NCI-H2107 (cell line): ENCODE measurements at regions not wholly inside any gene's neighbourhood (a gene's known extent, or its start where the extent isn't known, plus 50 kb on each side); places are given as distances from the start of the nearest gene placed in this dataset.
"Not testable (repeated sequence)": the region's sequence is repeated elsewhere in the genome, so short reads cannot be mapped to it uniquely, and the experiment has no call there.

ENCODE experiments used
- DNase-seq: peaks from one replicate; lab custom pipeline; 2025; lab: John Stamatoyannopoulos, UW

- no peak for DNase-seq
Observed at GRCh38 chr1:9441451-9442133, 97.7 kb upstream of the SLC25A33 start.

GRCh38 chr1:9442278-9442846, 96.9 kb upstream of the SLC25A33 start:
- DNase-seq = no peak

- DNase-seq = no peak
Observed at GRCh38 chr1:9442986-9443385, 96.3 kb upstream of the SLC25A33 start.

GRCh38 chr1:9443913-9444445, 95.3 kb upstream of the SLC25A33 start:
- no peak for DNase-seq

- no peak for DNase-seq
Observed at GRCh38 chr1:9444532-9444931, 94.7 kb upstream of the SLC25A33 start.

- not testable (repeated sequence) for DNase-seq
Observed at GRCh38 chr1:9445081-9445480, 94.2 kb upstream of the SLC25A33 start.

GRCh38 chr1:9447215-9447960, 91.9 kb upstream of the SLC25A33 start:
- no peak for DNase-seq

- no peak for DNase-seq
Observed at GRCh38 chr1:9448132-9449109, 90.8 kb upstream of the SLC25A33 start.

- DNase-seq = no peak
Observed at GRCh38 chr1:9449110-9449627, 90.1 kb upstream of the SLC25A33 start.

- DNase-seq = no peak
Observed at GRCh38 chr1:9449976-9450696, 89.1 kb upstream of the SLC25A33 start.

- no peak for DNase-seq
Observed at GRCh38 chr1:9451081-9451480, 88.2 kb upstream of the SLC25A33 start.

GRCh38 chr1:9452516-9453140, 86.6 kb upstream of the SLC25A33 start:
- no peak for DNase-seq

- no peak for DNase-seq
Observed at GRCh38 chr1:9453375-9453774, 85.9 kb upstream of the SLC25A33 start.

GRCh38 chr1:9453779-9454418, 85.4 kb upstream of the SLC25A33 start:
- no peak for DNase-seq

GRCh38 chr1:9454494-9455066, 84.7 kb upstream of the SLC25A33 start:
- no peak for DNase-seq

GRCh38 chr1:9455487-9456234, 83.6 kb upstream of the SLC25A33 start:
- no peak for DNase-seq

GRCh38 chr1:9456833-9457232, 82.4 kb upstream of the SLC25A33 start:
- no peak for DNase-seq

GRCh38 chr1:9459816-9460407, 79.4 kb upstream of the SLC25A33 start:
- DNase-seq = no peak
